A549 (cell line): ENCODE measurements at regions not wholly inside any gene's neighbourhood (a gene's known extent, or its start where the extent isn't known, plus 50 kb on each side); places are given as distances from the start of the nearest gene placed in this dataset.

Source experiments
- ATAC-seq, 2 experiments: fragments of 200-7000 bp in 1 of 2; fragments of >200 bp in 1 of 2; cut with Nextera tagmentation in 1 of 2; cut with Tn5 transposase in 1 of 2; 3 replicates each; pipeline versions ENCODE4 v1.8.0 to v1.9.1; 2018 to 2020; ENCODE audit warnings: mild to moderate bottlenecking in 1 of 2, moderate library complexity in 1 of 2
- CTCF ChIA-PET: fragments of 300-600 bp; sonication (Branson Sonifier 250); formaldehyde crosslinking; extraction: SDS; loops from one replicate; lab custom pipeline; 2021; ENCODE audit warnings: antibody characterized with exemption, inconsistent platforms; lab: Yijun Ruan, JAX
- POLR2A ChIA-PET: fragments of 350-600 bp; formaldehyde crosslinking; extraction: SDS; loops from one replicate; lab custom pipeline; 2021; ENCODE audit warnings: antibody characterized with exemption, inconsistent platforms; lab: Yijun Ruan, JAX
- DNase-seq, 2 experiments: peaks; one replicate each; pipeline versions ENCODE4 v3.0.0 to v3.0.0-alpha.2; 2011 to 2016; ENCODE audit warnings: low read depth in 1 of 2, low spot score in 1 of 2
- FAIRE-seq: peaks from 2 replicates; lab custom pipeline; 2011; peaks lifted over from hg19 to GRCh38; lab: Jason Lieb, UNC
- H3K27ac ChIP-seq, 2 experiments: fragments of >200 bp; sonication (Bioruptor Twin); formaldehyde crosslinking; 3 replicates each; pipeline ENCODE4 v1.5.1; 2016 to 2017
- H3K4me1 ChIP-seq: fragments of >200 bp; sonication (Bioruptor Twin); formaldehyde crosslinking; 3 replicates; pipeline ENCODE4 v1.6.1; 2016
- H3K4me2 ChIP-seq: fragments of >200 bp; sonication (Bioruptor Twin); formaldehyde crosslinking; 3 replicates; pipeline ENCODE4 v1.6.1; 2016
- H3K4me3 ChIP-seq: fragments of >200 bp; sonication (Bioruptor Twin); formaldehyde crosslinking; 3 replicates; pipeline ENCODE4 v1.5.1; 2016
- H3K9me3 ChIP-seq: fragments of >200 bp; sonication (Bioruptor Twin); formaldehyde crosslinking; 3 replicates; pipeline ENCODE4 v1.6.1; 2016
- BHLHE40 ChIP-seq: IDR thresholded peaks from 2 replicates; pipeline ENCODE4 v1.6.1; 2012; ENCODE audit warnings: low read depth, low read length, inconsistent platforms
- CEBPB ChIP-seq, 2 experiments: fragments of >200 bp in 1 of 2; sonication (Bioruptor Twin) in 1 of 2; formaldehyde crosslinking in 1 of 2; IDR thresholded peaks; 2 replicates each; pipeline ENCODE4 v1.6.1; 2012 to 2016
- CHD2 ChIP-seq: fragments of 150-350 bp; IDR thresholded peaks from 2 replicates; pipeline ENCODE4 v1.6.1; 2014; ENCODE audit warnings: low read length; ENCODE audit not compliant: partially characterized antibody
- EHF ChIP-seq: fragments of 250-450 bp; sonication (Bioruptor Pico); IDR thresholded peaks from 2 replicates; pipeline ENCODE4 v1.5.0; 2020; ENCODE audit warnings: mild to moderate bottlenecking
- EHMT2 ChIP-seq: fragments of 200-600 bp; sonication (generic); IDR thresholded peaks from 2 replicates; pipeline ENCODE4 v1.6.1; 2016; ENCODE audit warnings: antibody characterized with exemption, low read depth, mild to moderate bottlenecking, moderate library complexity
- FOSL2 ChIP-seq, 2 experiments: fragments of 450-650 bp in 1 of 2; fragments of >200 bp in 1 of 2; sonication (Bioruptor Twin) in 1 of 2; formaldehyde crosslinking; IDR thresholded peaks; 2 replicates each; pipeline versions ENCODE4 v1.5.0 to v1.6.1; 2016 to 2020; ENCODE audit warnings: mild to moderate bottlenecking in 1 of 2, moderate library complexity in 1 of 2
- HDAC2 ChIP-seq: fragments of 200-600 bp; sonication (generic); IDR thresholded peaks from 2 replicates; pipeline ENCODE4 v1.6.1; 2016
- HOXB5 ChIP-seq: fragments of 250-450 bp; sonication (Bioruptor Pico); IDR thresholded peaks from 2 replicates; pipeline ENCODE4 v1.5.0; 2020; ENCODE audit warnings: mild to moderate bottlenecking, moderate library complexity
- KDM1A ChIP-seq: fragments of 200-600 bp; sonication (generic); IDR thresholded peaks from 2 replicates; pipeline ENCODE4 v1.6.1; 2016; ENCODE audit warnings: low read depth, mild to moderate bottlenecking
- MAFK ChIP-seq: fragments of 450-650 bp; IDR thresholded peaks from 2 replicates; pipeline ENCODE4 v1.6.1; 2014; ENCODE audit not compliant: partially characterized antibody
- MAZ ChIP-seq: fragments of 150-350 bp; IDR thresholded peaks from 2 replicates; pipeline ENCODE4 v1.6.1; 2014; ENCODE audit warnings: antibody characterized with exemption, low read depth, low read length, borderline replicate concordance
- NFE2L2 ChIP-seq: fragments of 150-350 bp; conservative IDR thresholded peaks from 2 replicates; pipeline ENCODE4 v1.6.1; 2014; ENCODE audit warnings: low read length
- PHF8 ChIP-seq: fragments of 200-600 bp; sonication (generic); IDR thresholded peaks from 2 replicates; pipeline ENCODE4 v1.6.1; 2016; ENCODE audit warnings: low read depth, mild to moderate bottlenecking, antibody characterized with exemption, moderate library complexity, borderline replicate concordance
- POLR2AphosphoS2 ChIP-seq: conservative IDR thresholded peaks from 2 replicates; pipeline ENCODE4 v1.6.1; 2012; ENCODE audit warnings: low read length, improper control_type of control experiment, inconsistent platforms
- RARB ChIP-seq: fragments of 250-450 bp; sonication (Bioruptor Pico); IDR thresholded peaks from 2 replicates; pipeline ENCODE4 v1.8.0; 2021; ENCODE audit warnings: mild to moderate bottlenecking, moderate library complexity
- ZC3H11A ChIP-seq: fragments of 450-650 bp; IDR thresholded peaks from 2 replicates; pipeline ENCODE4 v1.6.1; 2014; ENCODE audit warnings: antibody characterized with exemption, mild to moderate bottlenecking
- ZFP36 ChIP-seq: fragments of 450-650 bp; IDR thresholded peaks from 2 replicates; pipeline ENCODE4 v1.6.1; 2014; ENCODE audit warnings: borderline replicate concordance; ENCODE audit not compliant: partially characterized antibody
- WGBS: methylation state at CpG from one replicate; pipeline ENCODE4 v1.1.6; 2017; ENCODE audit errors: missing lambda C conversion rate; 5-methylcytosine and 5-hydroxymethylcytosine counted together
- TF ChIP-seq, protein P1 (sequence below): fragments of 450-650 bp; IDR thresholded peaks from 2 replicates; pipeline ENCODE4 v1.6.1; 2014; ENCODE audit warnings: antibody characterized with exemption
- TF ChIP-seq, protein P2 (sequence below): fragments of >200 bp; sonication (Bioruptor Twin); formaldehyde crosslinking; IDR thresholded peaks from 2 replicates; pipeline ENCODE4 v1.6.1; 2016
- TF ChIP-seq, protein P3 (sequence below): IDR thresholded peaks from 2 replicates; pipeline ENCODE4 v1.6.1; 2012
- TF ChIP-seq, protein P4 (sequence below): IDR thresholded peaks from 2 replicates; pipeline ENCODE4 v1.6.1; 2012
- TF ChIP-seq, protein P5 (sequence below): fragments of 150-350 bp; IDR thresholded peaks from 2 replicates; pipeline ENCODE4 v1.6.1; 2014; ENCODE audit warnings: low read depth, mild to moderate bottlenecking, low read length

DNA sequence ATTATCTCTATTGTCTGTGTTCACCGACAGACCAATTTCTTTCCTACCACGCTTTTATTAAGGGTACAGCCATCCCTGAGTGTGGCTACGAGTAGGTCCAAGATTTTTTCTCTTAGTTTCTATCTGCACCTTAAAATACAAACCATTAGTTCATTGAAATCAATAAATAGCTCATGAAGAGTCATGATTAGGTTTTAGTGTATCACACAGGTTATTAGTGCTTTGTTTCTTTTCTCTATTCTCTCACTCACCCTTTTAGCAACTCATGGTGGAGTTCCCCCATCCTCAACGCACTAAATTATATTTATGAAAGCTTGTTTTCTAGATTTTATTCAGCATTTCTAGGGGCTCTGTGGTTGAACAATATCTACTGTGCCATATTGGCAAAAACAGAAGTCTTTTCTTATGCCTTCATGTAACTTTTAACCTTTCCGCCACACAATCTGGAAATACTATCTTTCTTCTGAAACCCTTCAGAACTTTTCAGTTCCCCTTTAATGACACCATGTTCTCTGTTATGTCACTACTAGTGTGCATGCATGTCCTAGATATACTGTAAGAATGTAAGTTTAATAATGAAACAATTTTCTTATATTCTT, 128.2 kb upstream of the LAMA2 start:
- H3K4me1 ChIP-seq, result no peaks in the 10 kb centered on the region
- 51% methylated on average over 5 of the region's 5 CpGs for WGBS
- no peak overlapping the region for H3K27ac ChIP-seq
- H3K9me3 ChIP-seq, result no peaks in the 10 kb centered on the region
- FAIRE-seq (no peak), DNase-seq (no peak), ATAC-seq (no peak)
- POLR2A ChIA-PET, result no interaction called here
- no peak overlapping the region for H3K4me3 ChIP-seq
- TF ChIP-seq, protein P1, sequence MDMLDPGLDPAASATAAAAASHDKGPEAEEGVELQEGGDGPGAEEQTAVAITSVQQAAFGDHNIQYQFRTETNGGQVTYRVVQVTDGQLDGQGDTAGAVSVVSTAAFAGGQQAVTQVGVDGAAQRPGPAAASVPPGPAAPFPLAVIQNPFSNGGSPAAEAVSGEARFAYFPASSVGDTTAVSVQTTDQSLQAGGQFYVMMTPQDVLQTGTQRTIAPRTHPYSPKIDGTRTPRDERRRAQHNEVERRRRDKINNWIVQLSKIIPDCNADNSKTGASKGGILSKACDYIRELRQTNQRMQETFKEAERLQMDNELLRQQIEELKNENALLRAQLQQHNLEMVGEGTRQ, result no peak
- no peak for TF ChIP-seq HDAC2
- TF ChIP-seq, protein P2, sequence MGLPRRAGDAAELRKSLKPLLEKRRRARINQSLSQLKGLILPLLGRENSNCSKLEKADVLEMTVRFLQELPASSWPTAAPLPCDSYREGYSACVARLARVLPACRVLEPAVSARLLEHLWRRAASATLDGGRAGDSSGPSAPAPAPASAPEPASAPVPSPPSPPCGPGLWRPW, result no peak
- TF ChIP-seq EHMT2, result no peak
- TF ChIP-seq MAZ, result no peak
- TF ChIP-seq, protein P3, sequence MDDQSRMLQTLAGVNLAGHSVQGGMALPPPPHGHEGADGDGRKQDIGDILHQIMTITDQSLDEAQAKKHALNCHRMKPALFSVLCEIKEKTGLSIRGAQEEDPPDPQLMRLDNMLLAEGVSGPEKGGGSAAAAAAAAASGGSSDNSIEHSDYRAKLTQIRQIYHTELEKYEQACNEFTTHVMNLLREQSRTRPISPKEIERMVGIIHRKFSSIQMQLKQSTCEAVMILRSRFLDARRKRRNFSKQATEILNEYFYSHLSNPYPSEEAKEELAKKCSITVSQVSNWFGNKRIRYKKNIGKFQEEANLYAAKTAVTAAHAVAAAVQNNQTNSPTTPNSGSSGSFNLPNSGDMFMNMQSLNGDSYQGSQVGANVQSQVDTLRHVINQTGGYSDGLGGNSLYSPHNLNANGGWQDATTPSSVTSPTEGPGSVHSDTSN, result no peak
- no peak for TF ChIP-seq ZFP36
- no peak for TF ChIP-seq POLR2AphosphoS2
- TF ChIP-seq, protein P4, sequence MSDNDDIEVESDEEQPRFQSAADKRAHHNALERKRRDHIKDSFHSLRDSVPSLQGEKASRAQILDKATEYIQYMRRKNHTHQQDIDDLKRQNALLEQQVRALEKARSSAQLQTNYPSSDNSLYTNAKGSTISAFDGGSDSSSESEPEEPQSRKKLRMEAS, result no peak
- no peak for TF ChIP-seq RARB (CRISPR knock-in tag)
- TF ChIP-seq, protein P5, sequence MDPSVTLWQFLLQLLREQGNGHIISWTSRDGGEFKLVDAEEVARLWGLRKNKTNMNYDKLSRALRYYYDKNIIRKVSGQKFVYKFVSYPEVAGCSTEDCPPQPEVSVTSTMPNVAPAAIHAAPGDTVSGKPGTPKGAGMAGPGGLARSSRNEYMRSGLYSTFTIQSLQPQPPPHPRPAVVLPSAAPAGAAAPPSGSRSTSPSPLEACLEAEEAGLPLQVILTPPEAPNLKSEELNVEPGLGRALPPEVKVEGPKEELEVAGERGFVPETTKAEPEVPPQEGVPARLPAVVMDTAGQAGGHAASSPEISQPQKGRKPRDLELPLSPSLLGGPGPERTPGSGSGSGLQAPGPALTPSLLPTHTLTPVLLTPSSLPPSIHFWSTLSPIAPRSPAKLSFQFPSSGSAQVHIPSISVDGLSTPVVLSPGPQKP, result no peak
- no peak for TF ChIP-seq HOXB5
- CTCF ChIA-PET, result no interaction called here
- no peak overlapping the region for H3K4me2 ChIP-seq

DNA sequence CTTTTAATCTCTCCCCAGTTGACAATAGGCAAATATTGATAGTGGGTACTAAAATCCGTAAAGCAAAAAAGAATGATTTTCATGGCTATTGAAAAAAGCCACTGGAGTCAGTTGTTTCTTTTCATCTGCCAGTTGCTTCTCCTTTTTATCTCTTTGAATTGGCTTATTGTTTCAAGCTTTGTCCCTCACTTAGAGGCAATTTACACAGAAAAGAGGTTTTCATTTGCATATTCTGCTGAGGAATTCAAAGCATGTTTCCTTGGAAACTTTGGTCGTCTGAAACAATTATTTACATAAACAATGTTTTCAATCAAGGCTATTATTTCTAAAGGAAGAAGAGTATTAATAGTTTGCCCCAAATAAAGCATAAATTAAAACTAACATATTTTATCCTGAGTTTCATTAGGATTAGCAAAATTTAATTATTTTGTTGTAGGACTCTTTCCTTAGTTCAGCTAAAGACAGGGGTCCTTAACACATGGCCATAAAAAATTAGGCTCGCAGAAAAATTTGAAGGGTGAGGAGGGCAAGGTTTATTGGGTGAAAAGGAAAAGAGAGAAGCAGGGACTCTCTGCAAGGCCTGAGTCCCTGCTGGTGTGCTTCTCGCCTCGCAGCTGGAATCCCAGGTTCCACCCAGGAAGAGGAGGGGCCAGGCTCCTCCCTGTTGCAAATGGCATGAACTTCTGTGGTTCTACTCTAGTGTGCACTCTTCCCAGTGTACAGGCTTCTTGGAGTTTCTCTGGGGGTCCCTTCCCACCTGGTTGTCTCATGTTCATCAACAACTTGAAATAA, 138.8 kb upstream of the LAMA2 start:
- WGBS, result 39% methylated on average over 5 of the region's 5 CpGs
- CTCF ChIA-PET, result no interaction called here
- Histone ChIP-seq H3K4me3 (no peak overlapping the region), H3K4me2 (no peak overlapping the region), H3K27ac (no peak overlapping the region), H3K9me3 (no peaks in the 10 kb centered on the region), H3K4me1 (no peaks in the 10 kb centered on the region)
- DNase-seq (no peak), FAIRE-seq (no peak), ATAC-seq (no peak)
- POLR2A ChIA-PET, result no interaction called here
- TF ChIP-seq, protein P3, result no peak
- TF ChIP-seq ZFP36 (no peak), KDM1A (no peak), HDAC2 (no peak), EHF (CRISPR knock-in tag) (no peak), NFE2L2 (no peak), BHLHE40 (no peak), CHD2 (no peak), FOSL2 (IDR thresholded peaks at IDR 0.05) (no peak), FOSL2 (CRISPR knock-in tag; IDR thresholded peaks at IDR 0.05) (no peak), MAFK (no peak), CEBPB (IDR thresholded peaks at IDR 0.05) (no peak), ZC3H11A (no peak), EHMT2 (no peak), PHF8 (no peak)
